ENCODE measurements at regions not wholly inside any gene's neighbourhood (a gene's known extent, or its start where the extent isn't known, plus 50 kb on each side); places are given as distances from the start of the nearest gene placed in this dataset.

DNA sequence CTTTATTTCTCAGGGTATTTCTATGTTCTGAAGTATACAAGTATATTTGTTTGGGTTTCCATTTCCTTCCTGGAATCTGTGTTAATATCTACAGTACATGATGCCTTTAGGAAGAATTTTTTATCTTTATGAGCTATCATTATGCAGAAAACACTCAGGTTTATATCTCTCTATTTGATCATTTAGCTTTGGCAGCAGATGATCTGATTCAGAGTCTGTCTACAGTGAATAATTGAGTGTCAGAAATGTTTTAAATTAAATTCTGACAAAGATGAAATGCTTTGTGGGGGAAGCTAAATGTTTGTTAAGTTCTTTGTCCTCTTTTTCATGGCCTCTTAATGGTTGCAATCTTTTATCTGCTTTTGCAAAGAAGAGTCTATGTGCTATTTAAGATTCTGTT lies 2141.0 kb upstream of the ACO1 start:
- intact Hi-C loops (cut with DNase I): no loop called here
- TF ChIP-seq EP300 (IDR thresholded peaks at IDR 0.05): no peak
- no peak overlapping the region for H3K4me3 ChIP-seq
- DNase-seq: no peak
- H3K9me3 ChIP-seq: no peaks in the 10 kb centered on the region
- H3K27ac ChIP-seq: no peak overlapping the region
- no peaks in the 10 kb centered on the region for H3K4me1 ChIP-seq
- H3K36me3 ChIP-seq: no peaks in the 10 kb centered on the region
- H3K27me3 ChIP-seq: no peaks in the 10 kb centered on the region

DNA sequence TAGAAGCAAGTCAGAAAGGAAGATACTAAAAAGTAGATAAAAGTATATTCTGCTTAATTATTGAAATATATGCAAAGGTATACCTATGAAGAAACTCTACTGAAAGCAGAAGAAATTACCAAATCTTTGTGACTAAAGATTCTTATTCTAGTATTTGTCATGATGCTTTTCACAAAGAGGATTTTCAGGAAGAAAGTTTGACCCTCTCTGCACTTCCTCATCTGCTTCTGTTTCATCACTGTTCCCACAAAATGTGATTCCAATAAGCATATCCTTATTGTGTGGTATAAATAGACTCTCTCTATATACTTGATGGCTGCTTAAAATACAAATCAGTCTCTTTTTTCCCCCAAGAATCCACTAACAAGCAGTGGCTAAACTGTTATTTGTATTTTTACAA lies 2139.6 kb upstream of the ACO1 start:
- Histone ChIP-seq H3K27ac (no peak overlapping the region), H3K4me1 (no peaks in the 10 kb centered on the region), H3K4me3 (no peak overlapping the region), H3K27me3 (no peaks in the 10 kb centered on the region), H3K9me3 (no peaks in the 10 kb centered on the region), H3K36me3 (no peaks in the 10 kb centered on the region)
- no peak for DNase-seq
- TF ChIP-seq EP300 (IDR thresholded peaks at IDR 0.05) (no peak), POLR2AphosphoS5 (IDR thresholded peaks at IDR 0.05) (no peak), POLR2A (IDR thresholded peaks at IDR 0.05) (no peak)
- TF ChIP-seq, protein P1, sequence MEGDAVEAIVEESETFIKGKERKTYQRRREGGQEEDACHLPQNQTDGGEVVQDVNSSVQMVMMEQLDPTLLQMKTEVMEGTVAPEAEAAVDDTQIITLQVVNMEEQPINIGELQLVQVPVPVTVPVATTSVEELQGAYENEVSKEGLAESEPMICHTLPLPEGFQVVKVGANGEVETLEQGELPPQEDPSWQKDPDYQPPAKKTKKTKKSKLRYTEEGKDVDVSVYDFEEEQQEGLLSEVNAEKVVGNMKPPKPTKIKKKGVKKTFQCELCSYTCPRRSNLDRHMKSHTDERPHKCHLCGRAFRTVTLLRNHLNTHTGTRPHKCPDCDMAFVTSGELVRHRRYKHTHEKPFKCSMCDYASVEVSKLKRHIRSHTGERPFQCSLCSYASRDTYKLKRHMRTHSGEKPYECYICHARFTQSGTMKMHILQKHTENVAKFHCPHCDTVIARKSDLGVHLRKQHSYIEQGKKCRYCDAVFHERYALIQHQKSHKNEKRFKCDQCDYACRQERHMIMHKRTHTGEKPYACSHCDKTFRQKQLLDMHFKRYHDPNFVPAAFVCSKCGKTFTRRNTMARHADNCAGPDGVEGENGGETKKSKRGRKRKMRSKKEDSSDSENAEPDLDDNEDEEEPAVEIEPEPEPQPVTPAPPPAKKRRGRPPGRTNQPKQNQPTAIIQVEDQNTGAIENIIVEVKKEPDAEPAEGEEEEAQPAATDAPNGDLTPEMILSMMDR (IDR thresholded peaks at IDR 0.05): no peak
- intact Hi-C loops (cut with DNase I): no loop called here

DNA sequence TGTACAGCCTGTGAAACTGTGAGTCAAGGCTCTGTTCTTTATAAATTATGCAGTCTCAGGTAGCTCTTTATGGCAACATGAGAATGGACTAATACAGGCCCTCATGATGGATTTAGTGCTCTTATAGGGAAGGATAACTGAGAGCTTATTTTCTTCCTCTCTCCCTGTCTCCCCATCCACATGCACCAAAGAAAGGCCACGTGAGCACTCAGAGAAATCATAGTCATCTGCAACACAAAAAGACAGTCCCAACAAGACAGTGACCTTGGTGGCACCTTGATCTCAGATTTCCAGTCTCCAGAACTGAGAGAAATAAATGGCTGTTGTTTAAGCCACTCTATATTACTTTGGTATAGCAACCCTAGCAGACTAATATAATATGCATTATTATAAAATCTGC lies 2133.6 kb upstream of the ACO1 start:
- no peak for TF ChIP-seq EP300 (IDR thresholded peaks at IDR 0.05)
- TF ChIP-seq, protein P1 (IDR thresholded peaks at IDR 0.05): no peak
- no peak for TF ChIP-seq POLR2A (IDR thresholded peaks at IDR 0.05)
- TF ChIP-seq POLR2AphosphoS5 (IDR thresholded peaks at IDR 0.05): no peak
- Histone ChIP-seq H3K27me3 (no peaks in the 10 kb centered on the region), H3K4me3 (no peak overlapping the region), H3K4me1 (no peaks in the 10 kb centered on the region), H3K9me3 (no peaks in the 10 kb centered on the region), H3K36me3 (no peaks in the 10 kb centered on the region), H3K27ac (no peak overlapping the region)
- no peak for DNase-seq
- intact Hi-C loops (cut with DNase I): no loop called here
- 49 to 56% methylated on average over 1 of the region's 1 CpG for WGBS, 2 donors

DNA sequence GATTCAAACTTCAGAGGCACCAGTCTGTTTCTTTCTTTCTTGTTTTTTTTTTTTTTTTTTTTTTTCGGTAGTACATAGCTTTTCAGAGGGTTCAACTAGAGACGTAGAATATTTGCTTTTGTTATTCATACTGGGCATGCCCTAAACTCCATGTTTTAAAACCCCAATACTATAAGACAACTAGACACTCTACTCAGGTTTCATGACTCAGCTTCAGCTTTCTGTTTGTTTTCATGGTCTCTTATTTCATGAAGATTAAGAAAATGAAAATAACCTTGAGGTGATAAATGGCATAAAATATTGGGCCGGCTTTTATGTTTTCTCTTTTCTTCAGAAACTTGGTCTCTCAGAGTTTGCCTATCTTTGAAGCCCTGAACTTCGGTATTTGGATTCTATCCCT lies 2126.3 kb upstream of the ACO1 start:
- no peak for DNase-seq
- Histone ChIP-seq H3K27me3 (no peaks in the 10 kb centered on the region), H3K4me3 (no peak overlapping the region), H3K36me3 (no peaks in the 10 kb centered on the region), H3K9me3 (no peaks in the 10 kb centered on the region), H3K27ac (no peak overlapping the region), H3K4me1 (no peaks in the 10 kb centered on the region)
- TF ChIP-seq POLR2A (IDR thresholded peaks at IDR 0.05): no peak
- TF ChIP-seq, protein P1 (IDR thresholded peaks at IDR 0.05): no peak
- TF ChIP-seq EP300 (IDR thresholded peaks at IDR 0.05): no peak
- TF ChIP-seq POLR2AphosphoS5 (IDR thresholded peaks at IDR 0.05): no peak
- intact Hi-C loops (cut with DNase I): no loop called here
- WGBS, 2 donors: 69 to 84% methylated on average over 4 of the region's 4 CpGs

DNA sequence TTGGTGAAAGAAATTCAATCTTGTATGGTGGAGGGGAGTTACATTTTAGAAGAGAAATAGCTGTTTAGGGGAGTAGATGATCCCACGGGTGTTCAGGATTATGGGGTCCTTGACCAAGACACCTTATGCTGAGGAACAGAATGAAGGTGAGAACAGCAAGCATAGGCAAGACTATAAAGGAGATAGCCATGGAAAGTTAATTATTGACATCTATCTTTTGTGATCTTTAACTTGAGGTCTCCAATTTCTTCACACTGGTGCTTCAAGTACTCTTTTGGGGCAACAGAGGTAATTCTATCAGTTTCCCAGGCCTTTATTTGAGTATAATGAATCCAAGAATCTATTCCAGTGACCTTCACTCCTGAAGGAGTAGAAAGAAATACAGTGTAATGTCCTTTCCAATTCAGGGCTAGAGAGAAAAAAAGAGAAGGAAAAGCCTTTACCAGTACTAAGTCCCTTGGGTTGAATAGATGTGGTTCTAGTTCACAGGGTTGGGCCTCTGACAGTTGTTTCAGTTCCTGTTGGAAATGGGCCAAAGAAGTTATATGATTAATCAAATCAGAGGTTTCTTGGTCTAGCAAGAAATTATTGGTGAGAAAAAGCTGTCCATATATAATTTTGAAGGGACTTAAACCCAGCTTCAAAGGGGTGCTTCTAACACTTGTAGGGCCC lies 2104.1 kb upstream of the ACO1 start:
- intact Hi-C loops (cut with DNase I): no loop called here
- peaks cover 0 to 3% (median 0%) of the 10 kb centered on the region in 4 donors for H3K9me3 ChIP-seq
- H3K4me1 ChIP-seq: no peaks in the 10 kb centered on the region
- H3K4me3 ChIP-seq: no peak overlapping the region
- no peaks in the 10 kb centered on the region for H3K36me3 ChIP-seq
- DNase-seq: no peak
- no peak overlapping the region for H3K27ac ChIP-seq
- WGBS, 2 donors: 67 to 77% methylated on average over 1 of the region's 1 CpG
- no peaks in the 10 kb centered on the region for H3K27me3 ChIP-seq
- no peak for TF ChIP-seq EP300 (IDR thresholded peaks at IDR 0.05)
- TF ChIP-seq, protein P1 (IDR thresholded peaks at IDR 0.05): no peak
- no peak for TF ChIP-seq POLR2AphosphoS5 (IDR thresholded peaks at IDR 0.05)
- TF ChIP-seq POLR2A (IDR thresholded peaks at IDR 0.05): no peak

Data from sigmoid colon (tissue), 6 donors.